ENCODE measurements at regions not wholly inside any gene's neighbourhood (a gene's known extent, or its start where the extent isn't known, plus 50 kb on each side); places are given as distances from the start of the nearest gene placed in this dataset.

- no peak for TF ChIP-seq EP300 (IDR thresholded peaks at IDR 0.05)
- no peak for TF ChIP-seq CTCF (IDR thresholded peaks at IDR 0.05)
- no peak for TF ChIP-seq POLR2AphosphoS5 (IDR thresholded peaks at IDR 0.05)
- TF ChIP-seq POLR2A (IDR thresholded peaks at IDR 0.05), result no peak
Observed at GRCh38 chr5:123756816-123757215, 244.8 kb downstream of the CSNK1G3 start.
